HEK293 (cell line): ENCODE measurements at regions not wholly inside any gene's neighbourhood (a gene's known extent, or its start where the extent isn't known, plus 50 kb on each side); places are given as distances from the start of the nearest gene placed in this dataset.

Experiments used
- ZNF701 ChIP-seq: fragments of 450-650 bp; formaldehyde crosslinking; IDR thresholded peaks from 2 replicates; pipeline ENCODE4 v1.5.1; 2016; ENCODE audit warnings: missing biosample characterization, missing genetic modification characterization
- TF ChIP-seq, protein P1 (sequence below): fragments of 450-650 bp; formaldehyde crosslinking; IDR thresholded peaks from 2 replicates; pipeline ENCODE4 v1.5.1; 2016; ENCODE audit warnings: missing biosample characterization, missing genetic modification characterization, low read depth

DNA sequence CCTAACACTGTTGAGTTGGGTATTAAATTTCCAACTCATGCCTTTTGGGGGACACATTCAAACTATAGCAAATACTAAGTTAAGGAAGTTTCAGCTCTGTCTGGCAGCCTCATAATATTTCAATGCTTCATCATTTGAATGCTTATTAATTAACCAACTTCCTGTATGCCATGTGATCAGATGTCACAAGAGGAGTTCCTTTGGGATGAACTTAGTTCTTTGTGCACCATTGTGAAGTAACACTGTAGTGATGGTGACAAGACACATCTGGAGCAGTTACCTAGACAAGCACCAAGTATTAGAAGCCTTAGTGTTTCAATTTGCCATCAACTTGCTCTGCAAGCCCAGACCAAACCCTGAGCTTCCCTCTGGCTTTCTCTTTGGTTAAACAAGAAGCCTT lies 90.7 kb upstream of the IL12B start:
- TF ChIP-seq, protein P1, sequence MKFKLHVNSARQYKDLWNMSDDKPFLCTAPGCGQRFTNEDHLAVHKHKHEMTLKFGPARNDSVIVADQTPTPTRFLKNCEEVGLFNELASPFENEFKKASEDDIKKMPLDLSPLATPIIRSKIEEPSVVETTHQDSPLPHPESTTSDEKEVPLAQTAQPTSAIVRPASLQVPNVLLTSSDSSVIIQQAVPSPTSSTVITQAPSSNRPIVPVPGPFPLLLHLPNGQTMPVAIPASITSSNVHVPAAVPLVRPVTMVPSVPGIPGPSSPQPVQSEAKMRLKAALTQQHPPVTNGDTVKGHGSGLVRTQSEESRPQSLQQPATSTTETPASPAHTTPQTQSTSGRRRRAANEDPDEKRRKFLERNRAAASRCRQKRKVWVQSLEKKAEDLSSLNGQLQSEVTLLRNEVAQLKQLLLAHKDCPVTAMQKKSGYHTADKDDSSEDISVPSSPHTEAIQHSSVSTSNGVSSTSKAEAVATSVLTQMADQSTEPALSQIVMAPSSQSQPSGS (tag by site-specific recombination) = no peak
- no peak for TF ChIP-seq ZNF701 (tag by site-specific recombination)
